C4-2B (cell line): ENCODE measurements at regions not wholly inside any gene's neighbourhood (a gene's known extent, or its start where the extent isn't known, plus 50 kb on each side); places are given as distances from the start of the nearest gene placed in this dataset.

Experiments
- H3K27ac ChIP-seq: fragments of 450-650 bp; 2 replicates; pipeline ENCODE4 v1.5.1; 2017
- CTCF ChIP-seq: fragments of 450-650 bp; conservative IDR thresholded peaks from 2 replicates; pipeline ENCODE4 v1.5.1; 2017; ENCODE audit warnings: mild to moderate bottlenecking
- ZFX ChIP-seq: fragments of 450-650 bp; IDR thresholded peaks from 2 replicates; pipeline ENCODE4 v1.6.1; 2017

GRCh38 chr6:91328241-91328640 is 741.4 kb upstream of the MAP3K7 start:
- no peak overlapping the region for H3K27ac ChIP-seq
- TF ChIP-seq ZFX: no peak
- no peak for TF ChIP-seq CTCF

DNA sequence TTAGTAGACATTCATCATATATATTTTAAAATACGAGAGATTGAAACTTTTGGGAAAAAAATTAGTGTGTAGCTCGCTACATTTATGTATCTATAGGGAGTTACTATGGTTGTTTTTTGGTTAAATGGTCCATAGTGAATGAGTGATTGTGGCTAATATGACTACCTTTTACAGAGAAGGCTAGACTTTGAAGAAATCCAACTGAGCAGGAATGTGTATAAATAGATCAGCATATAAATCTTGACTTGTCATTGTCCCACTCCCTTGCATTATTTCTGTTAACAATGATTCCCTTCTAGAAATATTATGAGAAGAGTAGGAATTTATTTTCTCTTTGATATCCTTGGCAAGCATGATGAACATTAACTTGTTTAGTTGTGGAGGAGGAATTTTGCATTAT is 737.8 kb upstream of the MAP3K7 start:
- H3K27ac ChIP-seq: no peak overlapping the region
- TF ChIP-seq ZFX (no peak), CTCF (no peak)

DNA sequence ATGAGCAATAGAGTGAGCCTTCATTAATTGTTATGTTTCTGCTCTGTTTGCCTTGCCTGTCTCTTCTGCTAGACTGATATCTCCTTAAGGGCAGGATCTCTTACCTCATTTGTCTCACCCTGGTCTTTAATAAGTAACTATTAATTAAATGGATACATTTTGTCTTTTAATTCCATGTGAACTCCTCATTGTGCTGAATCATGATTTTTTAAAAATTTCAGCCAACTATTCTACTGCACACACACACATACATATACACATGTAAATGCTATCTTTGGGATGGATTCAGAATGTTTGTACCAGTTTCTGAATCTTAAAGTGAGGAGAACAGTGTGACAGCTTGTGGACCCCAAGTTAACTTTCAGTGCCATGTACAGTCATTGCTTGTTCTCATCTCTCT is 731.1 kb upstream of the MAP3K7 start:
- H3K27ac ChIP-seq: no peak overlapping the region
- no peak for TF ChIP-seq ZFX
- no peak for TF ChIP-seq CTCF

DNA sequence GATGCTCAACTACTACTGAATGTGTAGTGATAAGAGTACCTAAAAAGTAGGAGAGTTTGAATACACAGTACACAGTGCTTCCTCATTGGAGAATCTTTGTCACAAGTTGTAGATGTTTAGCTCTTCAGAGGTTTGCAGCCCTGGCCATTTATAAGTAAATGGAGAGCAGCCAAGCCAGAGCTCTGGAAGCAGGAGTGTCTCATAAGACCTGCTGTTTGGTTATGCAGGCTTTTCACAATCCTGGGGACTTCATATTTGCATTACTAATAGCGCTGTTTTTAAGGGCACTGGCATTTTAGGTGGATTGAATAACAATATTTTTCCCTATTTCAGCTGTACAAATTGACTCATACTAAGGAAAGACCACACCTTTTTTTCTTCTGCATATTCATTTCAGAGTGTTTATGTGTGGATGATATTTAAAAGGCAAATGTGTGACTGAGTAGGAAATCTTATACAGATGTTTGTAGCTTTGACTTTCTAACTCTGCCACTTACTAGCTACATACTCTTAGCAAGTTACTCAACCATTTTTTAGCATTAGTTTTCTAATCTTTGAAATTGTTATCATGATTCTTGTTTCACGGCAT is 730.5 kb upstream of the MAP3K7 start:
- H3K27ac ChIP-seq: no peak overlapping the region
- TF ChIP-seq ZFX (no peak), CTCF (no peak)

GRCh38 chr6:91310178-91310577 is 723.3 kb upstream of the MAP3K7 start:
- H3K27ac ChIP-seq: no peak overlapping the region
- TF ChIP-seq ZFX (no peak), CTCF (no peak)

GRCh38 chr6:91305755-91306154 is 718.9 kb upstream of the MAP3K7 start:
- no peak for TF ChIP-seq ZFX
- no peak for TF ChIP-seq CTCF
- H3K27ac ChIP-seq: no peak overlapping the region

DNA sequence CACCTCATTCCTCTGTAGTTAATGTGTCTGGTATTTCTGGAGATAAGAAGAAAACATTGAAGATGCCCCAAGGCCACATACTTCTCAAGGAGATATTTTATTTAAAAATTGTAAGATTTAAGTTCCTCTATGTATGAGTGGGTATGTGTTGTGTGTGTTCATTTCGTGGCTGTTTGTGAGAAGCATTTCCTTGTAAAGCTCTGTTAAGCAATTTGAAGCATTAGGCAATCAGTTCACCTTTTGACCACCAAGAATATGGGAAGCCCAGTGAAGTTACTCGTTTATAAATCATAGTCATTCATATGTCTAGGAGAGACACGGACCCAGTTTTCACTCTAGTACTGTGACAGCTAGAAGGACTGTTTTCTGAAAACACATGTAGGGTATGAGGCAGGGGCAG is 717.6 kb upstream of the MAP3K7 start:
- TF ChIP-seq CTCF (no peak), ZFX (no peak)
- no peak overlapping the region for H3K27ac ChIP-seq
